ENCODE measurements at regions not wholly inside any gene's neighbourhood (a gene's known extent, or its start where the extent isn't known, plus 50 kb on each side); places are given as distances from the start of the nearest gene placed in this dataset.

DNA sequence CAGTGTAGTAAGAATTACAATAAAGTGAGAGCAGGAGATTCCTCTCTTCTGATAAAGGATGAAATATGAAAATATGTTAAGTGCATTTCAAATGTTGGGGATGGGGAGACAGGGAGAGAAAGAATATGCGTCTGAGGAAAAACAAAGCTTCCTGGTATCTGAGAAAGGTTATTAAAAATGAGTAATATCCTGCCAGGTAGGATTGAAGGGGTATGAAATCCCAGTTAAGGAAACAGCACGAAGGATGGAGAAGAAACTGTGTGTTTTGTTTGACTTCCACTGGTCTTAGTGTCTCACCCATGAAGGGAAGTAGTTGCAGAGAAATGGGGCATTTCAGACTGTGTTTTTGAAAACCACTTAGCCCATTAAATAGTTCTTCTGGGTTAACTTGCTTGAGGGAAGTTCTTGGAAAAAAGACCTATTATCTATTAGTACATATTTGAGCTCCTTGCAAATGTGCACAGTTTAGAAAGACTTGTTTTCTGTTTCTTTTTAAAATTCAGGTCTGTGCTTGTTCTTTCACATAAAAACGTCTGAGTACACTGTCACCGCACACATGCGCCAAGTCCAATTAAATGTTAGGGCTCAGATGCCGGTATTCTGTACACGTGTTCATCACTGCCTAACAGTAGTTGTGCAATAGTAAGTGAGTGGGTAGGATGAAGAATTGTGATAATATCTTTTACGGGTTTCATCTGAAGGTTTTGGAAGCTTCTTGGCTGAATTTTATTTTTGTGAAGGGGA is 196.1 kb upstream of the P2RY1 start:
- TF ChIP-seq, protein P1, sequence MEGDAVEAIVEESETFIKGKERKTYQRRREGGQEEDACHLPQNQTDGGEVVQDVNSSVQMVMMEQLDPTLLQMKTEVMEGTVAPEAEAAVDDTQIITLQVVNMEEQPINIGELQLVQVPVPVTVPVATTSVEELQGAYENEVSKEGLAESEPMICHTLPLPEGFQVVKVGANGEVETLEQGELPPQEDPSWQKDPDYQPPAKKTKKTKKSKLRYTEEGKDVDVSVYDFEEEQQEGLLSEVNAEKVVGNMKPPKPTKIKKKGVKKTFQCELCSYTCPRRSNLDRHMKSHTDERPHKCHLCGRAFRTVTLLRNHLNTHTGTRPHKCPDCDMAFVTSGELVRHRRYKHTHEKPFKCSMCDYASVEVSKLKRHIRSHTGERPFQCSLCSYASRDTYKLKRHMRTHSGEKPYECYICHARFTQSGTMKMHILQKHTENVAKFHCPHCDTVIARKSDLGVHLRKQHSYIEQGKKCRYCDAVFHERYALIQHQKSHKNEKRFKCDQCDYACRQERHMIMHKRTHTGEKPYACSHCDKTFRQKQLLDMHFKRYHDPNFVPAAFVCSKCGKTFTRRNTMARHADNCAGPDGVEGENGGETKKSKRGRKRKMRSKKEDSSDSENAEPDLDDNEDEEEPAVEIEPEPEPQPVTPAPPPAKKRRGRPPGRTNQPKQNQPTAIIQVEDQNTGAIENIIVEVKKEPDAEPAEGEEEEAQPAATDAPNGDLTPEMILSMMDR (IDR thresholded peaks at IDR 0.05; ENCODE audit: insufficient read depth, low read length, poor library complexity, severe bottlenecking): no peak
- no peak for TF ChIP-seq EZH2phosphoT487 (conservative IDR thresholded peaks at IDR 0.05; ENCODE audit: low read length)

Measured in SU-DHL-6 (cell line).